Glutamatergic neuron (in vitro differentiated cells): ENCODE measurements at regions not wholly inside any gene's neighbourhood (a gene's known extent, or its start where the extent isn't known, plus 50 kb on each side); places are given as distances from the start of the nearest gene placed in this dataset.

Experiments used
- DNase-seq: peaks from one replicate; pipeline ENCODE4 v3.0.0; 2022
- H3K27ac Mint-ChIP-seq: one replicate; pipeline ENCODE4 v1.8.0; 2020; ENCODE audit warnings: mild to moderate bottlenecking, mixed read lengths, inconsistent platforms; ENCODE audit not compliant: unreplicated experiment
- H3K27me3 Mint-ChIP-seq: one replicate; pipeline ENCODE4 v1.8.0; 2020; ENCODE audit warnings: mild to moderate bottlenecking, moderate library complexity, mixed read lengths, inconsistent platforms; ENCODE audit not compliant: unreplicated experiment
- H3K36me3 Mint-ChIP-seq: one replicate; pipeline ENCODE4 v1.8.0; 2020; ENCODE audit warnings: mild to moderate bottlenecking, mixed read lengths, inconsistent platforms; ENCODE audit not compliant: unreplicated experiment
- H3K4me1 Mint-ChIP-seq: one replicate; pipeline ENCODE4 v1.8.0; 2020; ENCODE audit warnings: mild to moderate bottlenecking, low read depth, mixed read lengths, inconsistent platforms; ENCODE audit not compliant: unreplicated experiment
- H3K4me3 Mint-ChIP-seq: one replicate; pipeline ENCODE4 v1.8.0; 2020; ENCODE audit warnings: mild to moderate bottlenecking, mixed read lengths, inconsistent platforms; ENCODE audit not compliant: unreplicated experiment
- H3K9me3 Mint-ChIP-seq: one replicate; pipeline ENCODE4 v1.8.0; 2020; ENCODE audit warnings: mild to moderate bottlenecking, moderate library complexity, mixed read lengths, inconsistent platforms; ENCODE audit not compliant: unreplicated experiment
- CTCF ChIP-seq: fragments of 200-600 bp; sonication (generic); IDR thresholded peaks from one replicate; pipeline ENCODE4 v1.5.0; 2021; ENCODE audit not compliant: partially characterized antibody, unreplicated experiment

- Mint-ChIP-seq H3K36me3 (no peaks in the 10 kb centered on the region), H3K9me3 (peaks cover 2% of the 10 kb centered on the region), H3K27me3 (no peaks in the 10 kb centered on the region), H3K4me1 (no peaks in the 10 kb centered on the region), H3K27ac (no peak overlapping the region), H3K4me3 (no peak overlapping the region)
- no peak for DNase-seq
- TF ChIP-seq CTCF: no peak
Measured at GRCh38 chr2:51969347-51969746, 937.4 kb upstream of the NRXN1 start.

GRCh38 chr2:51960841-51961335, 929.0 kb upstream of the NRXN1 start:
- DNase-seq: no peak
- H3K9me3 Mint-ChIP-seq: no peaks in the 10 kb centered on the region
- no peak for TF ChIP-seq CTCF
- H3K27ac Mint-ChIP-seq: no peak overlapping the region
- H3K4me3 Mint-ChIP-seq: no peak overlapping the region
- no peaks in the 10 kb centered on the region for H3K27me3 Mint-ChIP-seq
- no peaks in the 10 kb centered on the region for H3K4me1 Mint-ChIP-seq
- no peaks in the 10 kb centered on the region for H3K36me3 Mint-ChIP-seq

- no peak overlapping the region for H3K4me3 Mint-ChIP-seq
- no peaks in the 10 kb centered on the region for H3K9me3 Mint-ChIP-seq
- DNase-seq: no peak
- no peaks in the 10 kb centered on the region for H3K36me3 Mint-ChIP-seq
- no peak for TF ChIP-seq CTCF
- no peaks in the 10 kb centered on the region for H3K4me1 Mint-ChIP-seq
- H3K27ac Mint-ChIP-seq: no peak overlapping the region
- no peaks in the 10 kb centered on the region for H3K27me3 Mint-ChIP-seq
Measured at GRCh38 chr2:51960281-51960680, 928.3 kb upstream of the NRXN1 start.

- no peaks in the 10 kb centered on the region for H3K9me3 Mint-ChIP-seq
- TF ChIP-seq CTCF: no peak
Measured at GRCh38 chr2:51959696-51960095, 927.8 kb upstream of the NRXN1 start.

GRCh38 chr2:51953931-51954330, 922.0 kb upstream of the NRXN1 start:
- Mint-ChIP-seq H3K4me3 (no peak overlapping the region), H3K27ac (no peak overlapping the region), H3K4me1 (no peaks in the 10 kb centered on the region), H3K36me3 (peaks cover 14% of the 10 kb centered on the region), H3K9me3 (peaks cover 2% of the 10 kb centered on the region), H3K27me3 (no peaks in the 10 kb centered on the region)
- no peak for DNase-seq
- no peak for TF ChIP-seq CTCF

More at GRCh38 chr2:51959696-51960095, 927.8 kb upstream of the NRXN1 start:
- DNase-seq: no peak
- no peaks in the 10 kb centered on the region for H3K4me1 Mint-ChIP-seq
- H3K36me3 Mint-ChIP-seq: no peaks in the 10 kb centered on the region
- H3K27me3 Mint-ChIP-seq: no peaks in the 10 kb centered on the region
- H3K27ac Mint-ChIP-seq: no peak overlapping the region
- H3K4me3 Mint-ChIP-seq: no peak overlapping the region
